ENCODE measurements at regions not wholly inside any gene's neighbourhood (a gene's known extent, or its start where the extent isn't known, plus 50 kb on each side); places are given as distances from the start of the nearest gene placed in this dataset.
"Not testable (repeated sequence)": the region's sequence is repeated elsewhere in the genome, so short reads cannot be mapped to it uniquely, and the experiment has no call there.

DNA sequence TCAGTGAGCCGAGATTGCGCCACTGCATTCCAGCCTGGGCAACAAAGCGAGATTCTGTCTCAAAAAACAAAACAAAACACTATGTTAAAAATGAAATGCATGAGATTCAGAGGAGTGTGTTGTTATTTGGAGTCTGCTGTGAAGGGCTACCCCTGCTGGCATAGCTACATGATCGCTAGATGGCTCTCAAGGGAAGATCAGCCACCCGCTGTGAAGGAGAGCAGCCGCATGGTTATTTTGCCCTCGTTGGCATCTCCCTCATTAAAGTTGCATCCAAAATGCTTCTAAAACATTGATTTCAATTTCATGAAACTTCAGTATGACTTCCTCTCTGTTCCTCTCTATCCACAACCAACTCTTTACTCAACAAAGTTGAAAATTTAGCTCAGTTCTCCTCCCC lies 54.8 kb upstream of the NDUFV2 start:
- DNase-seq (ENCODE audit: low read depth in 4 of 4, low spot score in 1 of 4), result no peak

DNA sequence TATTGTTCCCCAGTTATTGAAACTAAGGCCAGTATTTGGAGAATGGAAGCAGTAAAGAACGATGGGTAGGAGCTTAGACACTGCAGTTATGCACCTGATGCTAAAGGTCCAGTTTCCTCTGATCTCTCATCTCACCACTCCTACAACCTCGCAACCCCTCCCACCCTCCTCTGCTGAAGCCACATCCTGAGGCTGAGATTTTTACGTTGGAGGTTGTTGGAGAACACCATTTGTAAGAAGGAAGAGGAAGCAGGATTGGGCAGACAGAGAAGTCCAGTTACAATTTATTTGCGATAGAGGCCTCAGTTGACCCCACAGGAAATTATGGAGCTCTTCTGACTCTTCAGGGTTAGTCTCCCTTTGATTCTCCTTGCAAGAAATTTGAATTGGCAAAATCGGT lies 54.3 kb upstream of the NDUFV2 start:
- DNase-seq (ENCODE audit: low read depth in 4 of 4, low spot score in 1 of 4), result no peak

DNA sequence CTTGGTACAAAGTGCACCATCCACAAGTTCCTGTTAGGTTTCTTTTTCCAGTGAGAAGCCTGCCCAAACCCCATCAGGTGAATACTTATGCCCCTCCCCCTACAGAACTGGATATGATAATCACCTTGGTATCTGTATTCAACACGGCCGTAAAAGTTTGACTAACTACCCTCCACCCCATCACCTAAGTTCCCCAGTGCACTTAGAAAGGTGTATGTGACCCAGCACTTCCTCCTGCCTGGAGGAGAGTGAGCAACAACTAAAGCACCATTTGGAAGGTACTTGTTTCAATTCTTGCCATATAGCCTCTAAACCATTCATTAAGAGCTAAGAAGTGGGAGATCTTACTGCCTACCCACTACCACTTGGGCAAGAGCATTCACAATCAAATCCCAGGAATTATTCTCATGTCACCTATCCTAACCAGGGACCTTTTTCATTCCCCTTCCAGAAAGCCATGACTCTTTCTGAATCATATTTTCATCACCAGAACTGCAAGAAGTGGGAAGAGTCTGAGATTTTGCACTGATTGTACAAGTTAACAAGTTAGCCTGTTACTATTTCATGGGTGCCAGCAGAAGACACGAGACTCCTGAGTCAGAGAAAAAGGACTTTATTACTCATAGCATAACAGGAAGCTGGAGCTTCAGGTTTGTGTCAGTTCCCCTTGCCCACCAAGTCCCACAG lies 53.5 kb upstream of the NDUFV2 start:
- DNase-seq (ENCODE audit: low read depth in 4 of 4, low spot score in 1 of 4), result no peak

DNA sequence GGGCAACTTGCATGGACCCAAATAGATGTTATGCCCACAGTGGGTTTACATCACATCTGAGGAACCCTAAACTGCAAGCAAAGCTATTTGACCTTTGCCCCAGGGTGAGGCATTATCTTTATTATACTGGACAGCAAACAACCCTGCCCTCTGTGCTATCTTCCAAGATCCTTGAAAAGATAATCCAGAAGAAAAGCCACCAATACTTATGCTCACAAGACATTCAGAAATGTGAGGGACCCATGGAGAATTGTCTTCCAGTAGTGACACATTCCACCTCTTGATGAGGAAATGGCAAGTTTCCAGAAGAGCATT lies 53.0 kb upstream of the NDUFV2 start:
- no peak for DNase-seq (ENCODE audit: low read depth in 4 of 4, low spot score in 1 of 4)

DNA sequence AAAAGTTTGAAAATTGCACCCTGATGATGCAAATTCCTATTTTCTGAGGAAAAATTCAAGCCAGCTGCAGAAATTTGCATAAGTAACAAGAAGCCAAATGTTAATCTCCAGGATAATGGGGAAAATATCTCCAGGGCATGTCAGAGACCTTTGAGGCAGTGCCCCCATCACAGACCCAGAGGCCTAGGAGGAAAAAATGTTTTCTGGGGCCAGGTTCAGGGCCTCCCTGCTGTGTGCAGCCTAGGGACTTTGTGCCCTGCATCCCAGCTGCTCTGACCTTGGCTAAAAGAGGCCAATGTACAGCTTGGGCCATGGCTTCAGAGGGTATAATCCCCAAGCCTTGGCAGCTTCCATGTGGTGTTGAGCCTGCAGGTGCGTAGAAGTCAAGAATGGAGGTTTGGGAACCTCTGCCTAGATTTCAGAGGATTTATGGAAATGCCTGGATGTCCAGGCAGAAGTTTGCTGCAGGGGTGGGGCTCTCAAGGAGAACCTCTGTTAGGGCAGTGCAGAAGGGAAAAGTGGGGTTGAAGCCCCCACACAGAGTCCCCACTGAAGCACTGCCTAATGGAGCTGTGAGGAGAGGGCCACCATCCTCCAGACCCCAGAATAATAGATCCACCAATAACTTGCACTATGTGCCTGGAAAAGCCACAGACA lies 51.7 kb upstream of the NDUFV2 start:
- not testable (repeated sequence) for DNase-seq (ENCODE audit: low read depth in 4 of 4, low spot score in 1 of 4)
